Endothelial cell of hepatic sinusoid (primary cell): ENCODE measurements at regions not wholly inside any gene's neighbourhood (a gene's known extent, or its start where the extent isn't known, plus 50 kb on each side); places are given as distances from the start of the nearest gene placed in this dataset.

Experiments
- in situ Hi-C: cut with HindIII; loops from 2 replicates; pipeline ENCODE4 v1.10.0; 2017; ENCODE audit warnings: low sequenced_read_pairs

GRCh38 chr2:134148843-134149472 is 104.9 kb upstream of the MGAT5 start:
- in situ Hi-C loops = loop anchor here (5.0 kb wide), 1 partner anchor 48 kb away; no protein-coding TSS in a partner anchor

GRCh38 chr2:134149904-134150303 is 104.0 kb upstream of the MGAT5 start:
- in situ Hi-C loops = loop anchor here (5.0 kb wide), 1 partner anchor 47 kb away; no protein-coding TSS in a partner anchor

DNA sequence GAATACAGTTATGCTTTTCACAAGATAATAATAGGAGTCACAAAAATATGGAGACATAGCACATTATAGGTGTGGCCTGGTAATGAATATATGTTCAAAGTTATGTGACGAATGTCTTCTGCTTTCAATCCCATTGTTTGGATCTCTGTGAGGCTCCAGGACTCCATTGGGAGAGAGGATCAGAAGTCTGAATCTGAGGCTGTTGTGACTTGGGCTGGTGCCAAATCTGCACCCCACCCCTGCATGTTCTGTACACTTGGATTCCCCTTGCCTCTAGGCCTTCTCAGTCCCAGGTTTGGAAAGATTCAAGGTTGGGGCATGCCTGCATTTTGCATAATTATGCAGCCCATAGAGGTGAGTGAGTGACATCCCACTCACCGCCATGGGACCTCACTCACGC is 103.1 kb upstream of the MGAT5 start:
- in situ Hi-C loops = no loop called here

- in situ Hi-C loops = no loop called here
Observed at GRCh38 chr2:134152045-134153010, 101.5 kb upstream of the MGAT5 start.

- in situ Hi-C loops = no loop called here
Observed at GRCh38 chr2:134153294-134153880, 100.5 kb upstream of the MGAT5 start.

DNA sequence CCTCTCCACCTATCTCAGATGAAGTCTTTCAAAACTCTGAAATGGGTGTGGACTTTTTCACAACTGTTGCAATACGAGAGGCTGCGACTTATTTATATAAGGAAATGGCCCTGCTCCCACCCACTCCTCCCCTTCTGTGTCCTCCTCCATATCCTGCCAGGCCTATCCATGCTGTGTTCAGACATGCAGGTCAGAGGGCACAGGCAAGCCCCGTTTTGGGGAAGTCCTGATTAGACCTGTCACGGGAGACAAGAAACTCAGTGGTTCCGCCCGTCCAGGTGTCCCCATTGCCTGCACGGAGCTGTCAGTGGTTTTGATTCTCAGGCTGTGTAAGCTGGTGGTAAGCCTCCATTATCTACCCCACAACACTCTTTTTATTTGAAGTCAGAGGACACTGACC is 99.6 kb upstream of the MGAT5 start:
- in situ Hi-C loops = no loop called here

- in situ Hi-C loops = loop anchor here (5.0 kb wide), 1 partner anchor 62 kb away; no protein-coding TSS in a partner anchor
Observed at GRCh38 chr2:134155134-134155533, 98.7 kb upstream of the MGAT5 start.

DNA sequence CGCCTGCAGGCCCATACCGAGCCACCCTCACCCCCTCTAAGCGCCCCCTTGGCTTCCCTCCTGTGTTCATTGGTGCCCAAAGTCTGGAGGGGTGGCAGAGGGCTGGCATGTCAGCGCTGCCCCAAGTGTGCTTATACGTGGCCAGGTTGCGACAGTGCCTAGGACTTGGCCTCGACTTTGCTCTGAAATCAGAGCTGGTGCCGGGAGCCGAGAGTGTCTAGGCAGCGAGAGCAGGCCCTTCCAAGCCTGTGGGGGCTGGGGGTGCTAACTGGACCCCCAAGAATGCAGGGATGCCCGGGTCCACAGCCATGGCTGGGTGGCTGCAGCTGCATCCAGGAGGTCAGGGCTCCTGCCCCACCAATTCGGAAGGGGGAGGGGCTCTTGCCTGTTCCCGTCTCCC is 95.6 kb upstream of the MGAT5 start:
- in situ Hi-C loops = loop anchor here (5.0 kb wide), 1 partner anchor 59 kb away; no protein-coding TSS in a partner anchor

DNA sequence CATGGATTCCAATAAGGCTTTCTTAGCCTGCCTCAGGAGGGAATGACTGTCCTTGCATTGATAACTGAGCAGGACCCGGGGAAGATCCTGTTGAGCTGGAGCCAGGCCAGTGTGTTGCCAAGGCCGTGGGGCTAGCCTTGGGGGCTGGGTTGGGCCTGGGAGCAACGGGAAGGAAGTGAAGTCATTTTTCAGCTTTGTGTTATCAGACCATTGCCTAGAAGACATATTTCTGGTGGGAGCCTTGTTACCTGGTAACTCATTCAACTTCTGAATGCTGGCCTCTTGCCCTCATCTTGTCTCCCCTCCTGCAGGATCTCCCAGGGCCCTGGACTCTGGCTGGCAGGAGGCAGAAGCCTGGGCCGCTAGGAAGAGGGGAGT is 92.7 kb upstream of the MGAT5 start:
- in situ Hi-C loops = no loop called here

DNA sequence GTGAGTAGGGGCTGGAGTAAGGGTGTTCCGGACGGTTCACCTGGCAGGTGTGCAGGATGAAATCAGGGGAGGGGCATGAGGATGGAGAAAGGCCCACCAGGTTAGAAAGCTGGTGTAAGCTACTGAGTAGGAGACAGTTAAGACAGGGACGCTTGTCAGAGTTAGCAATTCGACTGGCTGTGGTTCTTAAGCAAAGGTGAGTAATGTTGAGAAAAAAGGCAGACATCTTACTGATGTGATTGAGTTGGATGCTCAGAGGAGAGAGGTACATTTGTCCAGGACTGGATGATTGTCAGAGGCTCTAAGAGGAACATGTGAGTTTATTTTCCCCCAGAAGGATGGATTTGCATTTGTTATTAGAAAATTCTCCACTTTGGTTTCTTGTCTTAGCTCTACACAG is 90.5 kb upstream of the MGAT5 start:
- in situ Hi-C loops = no loop called here

GRCh38 chr2:134164306-134164705 is 89.6 kb upstream of the MGAT5 start:
- in situ Hi-C loops = no loop called here

- in situ Hi-C loops = no loop called here
Observed at GRCh38 chr2:134167015-134167414, 86.9 kb upstream of the MGAT5 start.

DNA sequence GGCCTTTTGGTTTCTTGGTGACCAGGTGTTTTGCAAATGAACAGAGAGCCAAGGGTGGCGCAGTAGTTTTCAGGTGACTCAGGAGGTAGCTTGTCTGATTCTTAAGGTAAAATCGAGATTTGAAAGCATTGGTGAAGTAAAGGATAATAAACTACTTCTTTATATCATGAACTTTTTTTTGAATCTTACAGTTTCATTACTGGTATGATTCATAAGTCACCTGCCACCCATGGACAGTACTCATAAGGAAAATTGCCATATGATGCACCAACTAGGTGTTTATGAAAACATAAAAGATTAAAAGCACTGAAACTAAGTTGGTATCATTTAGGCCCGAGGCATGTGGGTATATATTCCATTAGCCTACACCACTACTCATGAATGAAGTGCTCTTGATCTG is 84.1 kb upstream of the MGAT5 start:
- in situ Hi-C loops = no loop called here

GRCh38 chr2:134170294-134170693 is 83.6 kb upstream of the MGAT5 start:
- in situ Hi-C loops = no loop called here

GRCh38 chr2:134170700-134171099 is 83.2 kb upstream of the MGAT5 start:
- in situ Hi-C loops = no loop called here

- in situ Hi-C loops = no loop called here
Observed at GRCh38 chr2:134173338-134174016, 80.4 kb upstream of the MGAT5 start.

- in situ Hi-C loops = no loop called here
Observed at GRCh38 chr2:134174711-134175110, 79.2 kb upstream of the MGAT5 start.

DNA sequence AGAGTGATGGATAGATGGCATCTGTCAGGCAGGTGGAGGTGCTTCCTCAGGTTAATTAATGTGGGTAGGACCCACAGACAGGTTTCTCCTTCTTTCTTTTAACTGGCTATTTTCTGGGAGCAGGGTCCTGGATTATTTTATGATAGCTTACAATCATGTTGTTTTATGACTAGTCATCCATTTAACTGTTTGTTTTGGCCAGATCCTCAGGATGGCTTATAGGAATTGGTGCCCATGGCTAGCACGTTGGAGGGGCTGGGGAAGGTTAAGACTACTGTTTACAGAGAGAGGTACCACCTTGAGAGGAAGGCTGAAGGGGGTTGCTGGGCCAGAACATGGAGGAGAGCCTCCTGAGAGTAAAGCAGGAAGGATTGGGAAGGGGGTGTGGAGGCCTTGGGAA is 78.0 kb upstream of the MGAT5 start:
- in situ Hi-C loops = no loop called here

DNA sequence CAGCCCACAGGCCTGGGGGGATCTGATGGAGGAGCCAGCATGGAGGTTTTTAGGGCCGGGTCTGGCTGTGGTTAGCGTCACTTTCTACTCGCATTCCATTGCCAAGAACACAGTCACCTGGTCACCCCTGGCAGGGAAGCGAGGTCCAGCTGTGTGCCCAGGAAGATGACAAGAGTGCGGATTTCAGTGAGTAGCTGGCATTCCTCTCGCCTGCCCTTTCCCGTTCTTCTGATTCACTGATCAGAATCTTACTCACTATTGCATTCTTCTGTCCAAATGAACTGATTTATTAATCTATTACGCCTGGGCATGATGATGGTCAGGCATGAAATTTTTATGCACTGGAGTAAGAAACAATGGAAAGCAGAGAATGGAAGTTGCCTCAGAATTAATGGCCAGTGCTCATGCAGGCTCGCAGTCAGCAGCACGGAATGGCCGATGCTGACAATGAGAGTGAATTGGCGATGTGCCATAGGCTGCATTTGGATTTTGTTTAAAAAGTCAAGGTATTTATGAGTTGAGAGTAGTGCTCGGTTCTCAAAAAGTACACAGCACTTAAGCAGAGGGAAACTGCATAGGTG is 76.4 kb upstream of the MGAT5 start:
- in situ Hi-C loops = no loop called here

DNA sequence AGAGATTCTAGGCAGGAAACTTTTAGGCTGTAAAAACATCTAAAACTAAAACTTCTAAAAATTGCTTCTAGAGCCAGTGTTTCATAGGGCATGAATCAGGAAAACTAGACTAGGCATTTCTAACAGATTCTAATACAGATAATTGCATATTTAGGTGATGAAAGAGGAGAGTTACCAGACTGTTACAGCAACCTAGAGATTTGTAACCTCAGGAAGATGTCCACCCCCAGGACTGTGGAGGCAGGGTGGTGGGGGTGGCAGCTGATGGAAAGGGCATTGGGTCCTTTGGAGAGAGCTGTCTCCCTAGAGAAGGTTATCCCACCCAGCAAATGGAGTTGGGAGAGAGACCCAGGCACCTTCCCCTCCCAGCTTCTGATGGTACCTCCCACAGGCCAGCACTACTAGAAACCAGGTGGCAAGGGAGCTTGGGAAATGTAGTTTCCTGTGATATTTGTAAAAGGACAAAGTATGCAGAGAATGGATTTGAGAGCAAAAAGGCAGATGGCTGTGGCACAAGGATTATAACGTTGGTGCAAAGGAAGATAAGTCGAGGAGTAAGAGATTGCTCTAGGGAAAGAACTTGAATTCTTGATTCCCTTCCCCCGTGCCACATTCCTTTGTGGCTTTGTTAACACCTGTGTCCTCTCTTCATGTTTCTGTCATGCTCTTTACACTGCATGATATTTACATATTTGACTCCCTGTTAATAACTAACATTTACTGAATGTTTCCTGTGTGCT is 75.6 kb upstream of the MGAT5 start:
- in situ Hi-C loops = no loop called here
